Neural cell (in vitro differentiated cells): ENCODE measurements at regions not wholly inside any gene's neighbourhood (a gene's known extent, or its start where the extent isn't known, plus 50 kb on each side); places are given as distances from the start of the nearest gene placed in this dataset.

ENCODE experiments used
- H2AFZ ChIP-seq: fragments of 200-600, 300-800 bp; sonication (generic), shearing (Covaris generic); 2 replicates; pipeline ENCODE4 v1.6.0; 2014; ENCODE audit warnings: low read depth, mild to moderate bottlenecking, antibody characterized with exemption, low read length, moderate library complexity
- H3F3A ChIP-seq: fragments of 200-600 bp; shearing (Covaris generic); 2 replicates; pipeline ENCODE4 v1.6.1; 2016; ENCODE audit warnings: mild to moderate bottlenecking, moderate library complexity, mixed read lengths, antibody characterized with exemption, low read length; ENCODE audit not compliant: insufficient read depth, poor library complexity, severe bottlenecking
- H3K27ac ChIP-seq: fragments of 200-600, 300-800 bp; sonication (generic), shearing (Covaris generic); 2 replicates; pipeline ENCODE4 v1.5.1; 2014; ENCODE audit warnings: mild to moderate bottlenecking, low read length, moderate library complexity
- H3K27me3 ChIP-seq: fragments of 300-800, 200-600 bp; sonication (generic), shearing (Covaris generic); 2 replicates; pipeline ENCODE4 v1.6.0; 2014; ENCODE audit warnings: mild to moderate bottlenecking, low read depth, low read length, moderate library complexity; ENCODE audit not compliant: insufficient read depth
- H3K36me3 ChIP-seq: fragments of 300-800, 200-600 bp; sonication (generic), shearing (Covaris generic); 2 replicates; pipeline ENCODE4 v1.5.1; 2014; ENCODE audit warnings: mild to moderate bottlenecking, antibody characterized with exemption, low read length, moderate library complexity; ENCODE audit not compliant: insufficient read depth
- H3K4me2 ChIP-seq: fragments of 300-800, 200-600 bp; sonication (generic), shearing (Covaris generic); 2 replicates; pipeline ENCODE4 v1.6.0; 2014; ENCODE audit warnings: mild to moderate bottlenecking, low read length
- H3K4me3 ChIP-seq: fragments of 300-800, 200-600 bp; sonication (generic), shearing (Covaris generic); 2 replicates; pipeline ENCODE4 v1.5.1; 2014; ENCODE audit warnings: mild to moderate bottlenecking, low read length, moderate library complexity
- H3K79me2 ChIP-seq: fragments of 200-600 bp; shearing (Covaris generic); replicated peaks from 2 replicates; pipeline ENCODE4 v1.6.0; 2014; ENCODE audit warnings: mild to moderate bottlenecking, low read length, moderate library complexity; ENCODE audit not compliant: insufficient read depth
- H3K9ac ChIP-seq: fragments of 300-800, 200-600 bp; sonication (generic), shearing (Covaris generic); 2 replicates; pipeline ENCODE4 v1.6.1; 2016; ENCODE audit warnings: mild to moderate bottlenecking, low read length, mixed read lengths
- H3K9me2 ChIP-seq: fragments of 200-600 bp; shearing (Covaris generic); 2 replicates; pipeline ENCODE4 v1.6.1; 2016; ENCODE audit warnings: mild to moderate bottlenecking, low read length, mixed read lengths; ENCODE audit not compliant: insufficient read depth
- H3K9me3 ChIP-seq: fragments of 200-600, 300-800 bp; sonication (generic), shearing (Covaris generic); 2 replicates; pipeline ENCODE4 v1.6.1; 2016; ENCODE audit warnings: mild to moderate bottlenecking, mixed run types, low read length, moderate library complexity, mixed read lengths
- H4K20me1 ChIP-seq: fragments of 200-600 bp; shearing (Covaris generic); 2 replicates; pipeline ENCODE4 v1.6.1; 2016; ENCODE audit warnings: mild to moderate bottlenecking, mixed run types; ENCODE audit not compliant: insufficient read depth
- EP300 ChIP-seq: fragments of 450-650 bp; conservative IDR thresholded peaks from 2 replicates; pipeline ENCODE4 v1.6.1; 2014; ENCODE audit warnings: antibody characterized with exemption, mild to moderate bottlenecking, moderate library complexity; ENCODE audit not compliant: poor library complexity, severe bottlenecking
- EZH2 ChIP-seq: fragments of 200-600, 300-800 bp; shearing (Covaris generic), sonication (generic); IDR thresholded peaks from 2 replicates; pipeline ENCODE4 v1.6.1; 2014; ENCODE audit warnings: antibody characterized with exemption, low read length, borderline replicate concordance, mild to moderate bottlenecking; ENCODE audit not compliant: insufficient read depth, poor library complexity, severe bottlenecking
- MXI1 ChIP-seq: fragments of 450-650 bp; conservative IDR thresholded peaks from 2 replicates; pipeline ENCODE4 v1.6.1; 2014; ENCODE audit warnings: antibody characterized with exemption, mild to moderate bottlenecking; ENCODE audit not compliant: poor library complexity, severe bottlenecking
- POLR2AphosphoS5 ChIP-seq: IDR thresholded peaks from 2 replicates; pipeline ENCODE4 v1.6.1; 2012
- RAD21 ChIP-seq: fragments of 450-650 bp; conservative IDR thresholded peaks from 2 replicates; pipeline ENCODE4 v1.6.1; 2014; ENCODE audit warnings: antibody characterized with exemption, mild to moderate bottlenecking, moderate library complexity
- SMC3 ChIP-seq: fragments of 450-650 bp; conservative IDR thresholded peaks from 2 replicates; pipeline ENCODE4 v1.6.1; 2014; ENCODE audit warnings: antibody characterized with exemption, mild to moderate bottlenecking, moderate library complexity; ENCODE audit not compliant: poor library complexity
- TAF1 ChIP-seq: IDR thresholded peaks from 2 replicates; pipeline ENCODE4 v1.6.1; 2012; ENCODE audit warnings: low read depth
- TF ChIP-seq, protein P1 (sequence below): fragments of 450-650 bp; IDR thresholded peaks from 2 replicates; pipeline ENCODE4 v1.5.1; 2014; ENCODE audit warnings: antibody characterized with exemption, mild to moderate bottlenecking, moderate library complexity; ENCODE audit not compliant: poor library complexity, severe bottlenecking
- TF ChIP-seq, protein P2 (sequence below): IDR thresholded peaks from 2 replicates; pipeline ENCODE4 v1.6.1; 2012; ENCODE audit warnings: borderline replicate concordance

DNA sequence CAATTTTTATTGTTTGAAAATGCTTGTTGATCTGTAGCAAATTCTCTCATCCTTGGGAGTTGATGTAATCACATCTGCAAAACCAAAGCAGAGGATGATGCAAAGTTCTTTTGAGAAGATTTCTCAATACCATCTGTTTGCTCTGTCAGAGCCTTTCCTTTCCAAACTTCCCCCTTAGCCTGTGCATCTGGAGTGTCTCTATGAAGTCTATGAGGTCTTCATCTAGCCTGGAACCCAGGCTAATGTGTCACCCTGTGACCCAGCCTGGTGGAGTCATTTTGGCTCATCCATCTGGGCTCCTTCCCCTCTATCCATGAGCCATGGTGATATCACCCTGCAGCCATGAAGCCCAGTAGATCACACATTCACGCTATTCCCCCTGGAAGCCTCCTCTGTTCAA lies 123.2 kb upstream of the SLC7A14 start:
- no peaks in the 10 kb centered on the region for H3F3A ChIP-seq
- no peak overlapping the region for H3K9ac ChIP-seq
- no peak for TF ChIP-seq POLR2AphosphoS5
- no peaks in the 10 kb centered on the region for H3K9me2 ChIP-seq
- no peaks in the 10 kb centered on the region for H3K27me3 ChIP-seq
- H3K9me3 ChIP-seq = peaks cover 9% of the 10 kb centered on the region
- H3K27ac ChIP-seq = no peak overlapping the region
- H2AFZ ChIP-seq = no peak overlapping the region
- H3K4me3 ChIP-seq = no peak overlapping the region
- H3K4me2 ChIP-seq = no peak overlapping the region
- H3K36me3 ChIP-seq = no peaks in the 10 kb centered on the region
- no peaks in the 10 kb centered on the region for H3K79me2 ChIP-seq
- no peaks in the 10 kb centered on the region for H4K20me1 ChIP-seq

DNA sequence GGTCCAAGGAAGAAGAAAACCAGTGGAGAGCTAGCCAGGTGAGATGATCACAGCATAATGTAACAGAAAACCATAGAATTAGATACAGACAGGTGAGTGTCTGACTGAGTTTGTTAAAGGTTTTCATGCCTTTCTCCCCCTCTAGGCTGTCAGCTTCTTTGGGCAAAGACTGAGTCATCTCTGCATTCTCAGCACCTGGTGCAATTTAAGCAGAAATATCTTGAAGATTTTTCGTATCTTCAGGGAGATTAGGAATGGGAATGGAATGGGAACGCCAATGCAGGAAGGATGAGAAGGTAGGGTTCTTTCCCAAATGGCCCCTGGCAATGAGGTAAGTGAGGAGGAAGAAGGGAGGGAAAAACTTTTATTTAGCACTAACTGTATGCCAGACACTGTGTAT lies 122.0 kb upstream of the SLC7A14 start:
- Histone ChIP-seq H3K9ac (no peak overlapping the region), H2AFZ (no peak overlapping the region), H3K27me3 (no peaks in the 10 kb centered on the region), H3K4me2 (no peak overlapping the region), H3K9me2 (no peaks in the 10 kb centered on the region), H3K9me3 (peaks cover 9% of the 10 kb centered on the region), H3K36me3 (no peaks in the 10 kb centered on the region), H4K20me1 (no peaks in the 10 kb centered on the region), H3K27ac (no peak overlapping the region), H3F3A (no peaks in the 10 kb centered on the region), H3K4me3 (no peak overlapping the region), H3K79me2 (no peaks in the 10 kb centered on the region)
- TF ChIP-seq MXI1 = no peak
- no peak for TF ChIP-seq POLR2AphosphoS5
- TF ChIP-seq EZH2 = no peak
- TF ChIP-seq RAD21 = no peak
- TF ChIP-seq, protein P1, sequence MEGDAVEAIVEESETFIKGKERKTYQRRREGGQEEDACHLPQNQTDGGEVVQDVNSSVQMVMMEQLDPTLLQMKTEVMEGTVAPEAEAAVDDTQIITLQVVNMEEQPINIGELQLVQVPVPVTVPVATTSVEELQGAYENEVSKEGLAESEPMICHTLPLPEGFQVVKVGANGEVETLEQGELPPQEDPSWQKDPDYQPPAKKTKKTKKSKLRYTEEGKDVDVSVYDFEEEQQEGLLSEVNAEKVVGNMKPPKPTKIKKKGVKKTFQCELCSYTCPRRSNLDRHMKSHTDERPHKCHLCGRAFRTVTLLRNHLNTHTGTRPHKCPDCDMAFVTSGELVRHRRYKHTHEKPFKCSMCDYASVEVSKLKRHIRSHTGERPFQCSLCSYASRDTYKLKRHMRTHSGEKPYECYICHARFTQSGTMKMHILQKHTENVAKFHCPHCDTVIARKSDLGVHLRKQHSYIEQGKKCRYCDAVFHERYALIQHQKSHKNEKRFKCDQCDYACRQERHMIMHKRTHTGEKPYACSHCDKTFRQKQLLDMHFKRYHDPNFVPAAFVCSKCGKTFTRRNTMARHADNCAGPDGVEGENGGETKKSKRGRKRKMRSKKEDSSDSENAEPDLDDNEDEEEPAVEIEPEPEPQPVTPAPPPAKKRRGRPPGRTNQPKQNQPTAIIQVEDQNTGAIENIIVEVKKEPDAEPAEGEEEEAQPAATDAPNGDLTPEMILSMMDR = no peak
- TF ChIP-seq, protein P2, sequence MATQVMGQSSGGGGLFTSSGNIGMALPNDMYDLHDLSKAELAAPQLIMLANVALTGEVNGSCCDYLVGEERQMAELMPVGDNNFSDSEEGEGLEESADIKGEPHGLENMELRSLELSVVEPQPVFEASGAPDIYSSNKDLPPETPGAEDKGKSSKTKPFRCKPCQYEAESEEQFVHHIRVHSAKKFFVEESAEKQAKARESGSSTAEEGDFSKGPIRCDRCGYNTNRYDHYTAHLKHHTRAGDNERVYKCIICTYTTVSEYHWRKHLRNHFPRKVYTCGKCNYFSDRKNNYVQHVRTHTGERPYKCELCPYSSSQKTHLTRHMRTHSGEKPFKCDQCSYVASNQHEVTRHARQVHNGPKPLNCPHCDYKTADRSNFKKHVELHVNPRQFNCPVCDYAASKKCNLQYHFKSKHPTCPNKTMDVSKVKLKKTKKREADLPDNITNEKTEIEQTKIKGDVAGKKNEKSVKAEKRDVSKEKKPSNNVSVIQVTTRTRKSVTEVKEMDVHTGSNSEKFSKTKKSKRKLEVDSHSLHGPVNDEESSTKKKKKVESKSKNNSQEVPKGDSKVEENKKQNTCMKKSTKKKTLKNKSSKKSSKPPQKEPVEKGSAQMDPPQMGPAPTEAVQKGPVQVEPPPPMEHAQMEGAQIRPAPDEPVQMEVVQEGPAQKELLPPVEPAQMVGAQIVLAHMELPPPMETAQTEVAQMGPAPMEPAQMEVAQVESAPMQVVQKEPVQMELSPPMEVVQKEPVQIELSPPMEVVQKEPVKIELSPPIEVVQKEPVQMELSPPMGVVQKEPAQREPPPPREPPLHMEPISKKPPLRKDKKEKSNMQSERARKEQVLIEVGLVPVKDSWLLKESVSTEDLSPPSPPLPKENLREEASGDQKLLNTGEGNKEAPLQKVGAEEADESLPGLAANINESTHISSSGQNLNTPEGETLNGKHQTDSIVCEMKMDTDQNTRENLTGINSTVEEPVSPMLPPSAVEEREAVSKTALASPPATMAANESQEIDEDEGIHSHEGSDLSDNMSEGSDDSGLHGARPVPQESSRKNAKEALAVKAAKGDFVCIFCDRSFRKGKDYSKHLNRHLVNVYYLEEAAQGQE = no peak
- no peak for TF ChIP-seq SMC3
- TF ChIP-seq EP300 = no peak
- TF ChIP-seq TAF1 = no peak

DNA sequence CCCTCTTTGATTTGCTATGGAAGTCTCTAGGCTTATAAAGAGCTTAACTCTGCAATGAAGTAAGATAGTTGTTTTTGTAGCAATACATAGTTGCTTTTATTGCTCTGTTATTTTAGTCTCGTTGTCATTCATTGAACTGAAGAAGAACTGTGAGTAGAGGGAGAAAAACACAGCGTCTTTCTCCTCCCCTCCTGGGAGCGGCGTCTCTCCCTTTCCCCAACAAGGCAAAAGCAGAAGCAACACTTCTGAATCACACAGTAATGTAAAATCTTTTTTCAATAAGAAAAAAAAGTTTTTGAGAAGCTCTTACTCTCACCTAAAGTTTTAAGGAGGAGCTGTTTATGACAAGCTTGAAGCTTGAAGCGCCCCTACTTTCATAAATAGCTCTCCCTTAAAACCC lies 119.3 kb upstream of the SLC7A14 start:
- H3K27me3 ChIP-seq = no peaks in the 10 kb centered on the region
- peaks cover 6% of the 10 kb centered on the region for H3K9me3 ChIP-seq
- no peaks in the 10 kb centered on the region for H3F3A ChIP-seq
- no peaks in the 10 kb centered on the region for H4K20me1 ChIP-seq
- H3K36me3 ChIP-seq = no peaks in the 10 kb centered on the region
- H3K27ac ChIP-seq = no peak overlapping the region
- H3K9ac ChIP-seq = no peak overlapping the region
- no peak overlapping the region for H3K4me2 ChIP-seq
- H3K4me3 ChIP-seq = no peak overlapping the region
- no peaks in the 10 kb centered on the region for H3K79me2 ChIP-seq
- TF ChIP-seq MXI1 (no peak), EP300 (no peak), TAF1 (no peak), RAD21 (no peak), POLR2AphosphoS5 (no peak), EZH2 (no peak), SMC3 (no peak)
- TF ChIP-seq, protein P2 = no peak
- TF ChIP-seq, protein P1 = no peak
- no peak overlapping the region for H2AFZ ChIP-seq
- H3K9me2 ChIP-seq = no peaks in the 10 kb centered on the region
